B cell (primary cell): ENCODE measurements at regions not wholly inside any gene's neighbourhood (a gene's known extent, or its start where the extent isn't known, plus 50 kb on each side); places are given as distances from the start of the nearest gene placed in this dataset.

Experiments
- EZH2 ChIP-seq: IDR thresholded peaks from 2 replicates; pipeline ENCODE4 v1.6.1; 2012; ENCODE audit warnings: borderline replicate concordance, low read depth, mild to moderate bottlenecking, moderate library complexity, low read length; ENCODE audit not compliant: insufficient read depth, poor library complexity, severe bottlenecking
- TF ChIP-seq, protein P1 (sequence below): fragments of 200-600 bp; IDR thresholded peaks from one replicate; pipeline ENCODE4 v1.8.0; 2022; ENCODE audit warnings: antibody characterized with exemption, mild to moderate bottlenecking

DNA sequence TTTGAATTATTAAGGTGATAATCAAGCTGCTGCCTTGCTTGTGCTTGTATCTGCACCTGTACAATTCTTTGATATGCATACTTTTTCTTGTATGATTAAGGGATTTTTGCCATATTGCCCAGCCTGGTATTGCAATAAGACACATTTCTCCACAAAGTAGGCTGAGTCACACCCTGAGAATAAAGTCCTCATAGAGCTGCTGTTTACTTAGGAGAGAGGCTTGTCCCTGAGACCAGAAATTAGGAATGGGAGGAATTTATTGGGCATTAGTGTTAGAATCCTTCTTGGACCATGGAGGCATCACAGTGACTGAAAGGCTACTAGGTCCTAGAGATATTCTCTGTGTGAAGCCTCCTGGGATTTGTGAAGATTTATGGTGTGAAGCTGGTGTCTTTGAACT lies 506.8 kb upstream of the FBXO33 start:
- TF ChIP-seq, protein P1, sequence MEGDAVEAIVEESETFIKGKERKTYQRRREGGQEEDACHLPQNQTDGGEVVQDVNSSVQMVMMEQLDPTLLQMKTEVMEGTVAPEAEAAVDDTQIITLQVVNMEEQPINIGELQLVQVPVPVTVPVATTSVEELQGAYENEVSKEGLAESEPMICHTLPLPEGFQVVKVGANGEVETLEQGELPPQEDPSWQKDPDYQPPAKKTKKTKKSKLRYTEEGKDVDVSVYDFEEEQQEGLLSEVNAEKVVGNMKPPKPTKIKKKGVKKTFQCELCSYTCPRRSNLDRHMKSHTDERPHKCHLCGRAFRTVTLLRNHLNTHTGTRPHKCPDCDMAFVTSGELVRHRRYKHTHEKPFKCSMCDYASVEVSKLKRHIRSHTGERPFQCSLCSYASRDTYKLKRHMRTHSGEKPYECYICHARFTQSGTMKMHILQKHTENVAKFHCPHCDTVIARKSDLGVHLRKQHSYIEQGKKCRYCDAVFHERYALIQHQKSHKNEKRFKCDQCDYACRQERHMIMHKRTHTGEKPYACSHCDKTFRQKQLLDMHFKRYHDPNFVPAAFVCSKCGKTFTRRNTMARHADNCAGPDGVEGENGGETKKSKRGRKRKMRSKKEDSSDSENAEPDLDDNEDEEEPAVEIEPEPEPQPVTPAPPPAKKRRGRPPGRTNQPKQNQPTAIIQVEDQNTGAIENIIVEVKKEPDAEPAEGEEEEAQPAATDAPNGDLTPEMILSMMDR: no peak
- TF ChIP-seq EZH2: no peak
